Breast epithelium (tissue), 3 donors: ENCODE measurements at regions not wholly inside any gene's neighbourhood (a gene's known extent, or its start where the extent isn't known, plus 50 kb on each side); places are given as distances from the start of the nearest gene placed in this dataset.

Experiments used
- CTCF ChIP-seq, 3 donors: fragments of 450-650 bp; IDR thresholded peaks; one replicate each; pipeline ENCODE4 v1.5.1; 2016 to 2017; ENCODE audit warnings: antibody characterized with exemption in 3 of 3, mild to moderate bottlenecking in 3 of 3, moderate library complexity in 3 of 3
- POLR2A ChIP-seq: fragments of 450-650 bp; IDR thresholded peaks from one replicate; pipeline ENCODE4 v1.6.1; 2016; ENCODE audit warnings: antibody characterized with exemption, mild to moderate bottlenecking, moderate library complexity
- POLR2AphosphoS5 ChIP-seq, 3 donors: sonication (generic); formaldehyde crosslinking; IDR thresholded peaks; one replicate each; pipeline ENCODE4 v1.6.1; 2017; ENCODE audit warnings: antibody characterized with exemption in 3 of 3

- no peak for TF ChIP-seq POLR2A
- no peak for TF ChIP-seq CTCF (IDR thresholded peaks at IDR 0.05)
- TF ChIP-seq POLR2AphosphoS5 (IDR thresholded peaks at IDR 0.05): no peak
These were observed 211.2 kb downstream of the CDC5L start for GRCh38 chr6:44598679-44599078.
